HG03521 (cell line): ENCODE measurements at regions not wholly inside any gene's neighbourhood (a gene's known extent, or its start where the extent isn't known, plus 50 kb on each side); places are given as distances from the start of the nearest gene placed in this dataset.
"Not testable (repeated sequence)": the region's sequence is repeated elsewhere in the genome, so short reads cannot be mapped to it uniquely, and the experiment has no call there.

Source experiments
- ATAC-seq: cut with Tn5 transposase; IDR thresholded peaks from one replicate; pipeline ENCODE4 v1.9.1; 2021; ENCODE audit warnings: mild to moderate bottlenecking, moderate library complexity; ENCODE audit not compliant: unreplicated experiment

GRCh38 chr5:123940416-123940815 lies 428.4 kb downstream of the CSNK1G3 start:
- ATAC-seq: no peak

DNA sequence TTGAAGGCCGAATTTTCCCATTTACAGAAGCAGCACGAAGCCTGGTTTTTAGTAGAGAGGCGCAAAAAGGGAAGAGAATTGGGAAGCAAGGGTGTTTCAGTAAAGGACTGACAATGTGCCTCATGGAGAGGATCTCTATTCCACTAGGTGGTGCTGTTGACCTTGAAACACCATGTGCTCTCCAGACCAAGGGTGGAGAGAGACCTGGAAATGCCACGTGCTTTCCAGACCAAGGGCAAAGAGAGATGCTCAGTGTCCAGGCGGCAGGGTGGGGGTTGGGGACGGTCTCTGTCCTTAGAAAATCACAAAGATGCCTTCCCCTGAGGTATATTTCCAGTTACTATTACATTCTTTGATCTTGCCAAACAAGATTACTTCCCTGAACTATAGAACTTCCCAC lies 425.3 kb downstream of the CSNK1G3 start:
- no peak for ATAC-seq

GRCh38 chr5:123936548-123936947 lies 424.6 kb downstream of the CSNK1G3 start:
- ATAC-seq: no peak

DNA sequence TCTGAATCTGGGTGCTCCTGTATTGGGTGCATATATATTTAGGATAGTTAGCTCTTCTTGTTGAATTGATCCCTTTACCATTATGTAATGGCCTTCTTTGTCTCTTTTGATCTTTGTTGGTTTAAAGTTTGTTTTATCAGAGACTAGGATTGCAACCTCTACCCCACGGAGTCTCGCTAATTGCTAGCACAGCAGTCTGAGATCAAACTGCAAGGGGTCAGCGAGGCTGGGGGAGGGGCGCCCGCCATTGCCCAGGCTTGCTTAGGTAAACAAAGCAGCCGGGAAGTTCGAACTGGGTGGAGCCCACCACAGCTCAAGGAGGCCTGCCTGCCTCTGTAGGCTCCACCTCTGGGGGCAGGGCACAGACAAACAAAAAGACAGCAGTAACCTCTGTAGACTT lies 421.8 kb downstream of the CSNK1G3 start:
- not testable (repeated sequence) for ATAC-seq

DNA sequence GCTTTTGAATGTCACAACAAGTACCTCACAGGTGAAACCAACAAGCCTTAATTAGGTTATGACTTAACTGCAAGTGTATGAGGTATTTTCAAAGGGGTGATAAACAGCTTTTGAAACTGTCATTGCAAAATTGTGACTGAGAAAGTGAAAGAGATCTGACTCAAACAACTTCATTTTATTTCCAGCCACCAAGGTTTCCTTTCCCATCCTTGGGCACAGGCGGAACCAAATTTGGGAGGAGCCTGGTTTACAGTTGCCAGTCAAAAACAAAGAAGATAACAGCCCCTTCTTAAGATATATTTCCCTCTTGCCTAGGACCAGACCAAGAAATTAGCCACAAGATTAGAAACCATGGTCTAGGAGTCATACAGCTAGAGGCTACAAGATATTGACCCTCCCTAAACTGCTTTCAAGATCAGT lies 417.1 kb downstream of the CSNK1G3 start:
- no peak for ATAC-seq

DNA sequence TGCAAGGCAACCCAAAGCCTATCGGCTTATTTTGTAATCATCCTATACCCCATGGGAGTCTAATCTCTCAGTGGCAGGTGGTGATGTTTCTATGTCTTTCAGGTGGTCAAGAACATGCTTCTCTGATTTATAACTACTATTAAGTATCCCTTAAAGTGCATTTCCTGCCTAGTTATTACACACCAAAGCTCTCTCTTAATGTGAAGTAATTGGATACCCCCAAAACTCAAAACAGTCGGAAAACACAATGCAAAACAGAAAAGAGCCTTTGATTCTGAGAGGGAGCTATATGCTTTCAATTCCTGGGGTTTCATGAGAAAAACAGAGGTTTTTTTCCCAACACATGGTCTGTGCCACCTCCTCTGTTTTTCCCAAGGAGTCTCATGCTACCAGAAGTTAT lies 416.4 kb downstream of the CSNK1G3 start:
- ATAC-seq: no peak

GRCh38 chr5:123921193-123921592 lies 409.2 kb downstream of the CSNK1G3 start:
- no peak for ATAC-seq

GRCh38 chr5:123916345-123917121 lies 404.6 kb downstream of the CSNK1G3 start:
- no peak for ATAC-seq

DNA sequence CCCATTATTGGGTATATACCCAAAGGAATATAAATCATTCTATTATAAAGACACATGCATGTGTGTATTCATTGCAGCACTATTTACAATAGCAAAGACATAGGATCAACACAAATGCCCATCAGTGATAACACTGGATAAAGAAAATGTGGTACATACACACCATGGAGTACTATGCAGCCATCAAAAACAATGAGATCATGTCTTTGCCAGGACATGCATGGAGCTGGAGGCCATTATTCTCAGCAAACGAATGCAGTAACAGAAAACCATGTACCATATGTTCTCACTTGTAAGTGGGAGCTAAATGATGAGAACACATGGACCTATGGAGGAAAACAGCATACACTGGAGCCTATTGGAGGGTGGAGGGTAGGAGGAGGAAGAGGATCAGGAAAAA lies 402.4 kb downstream of the CSNK1G3 start:
- no peak for ATAC-seq

- no peak for ATAC-seq
Observed at GRCh38 chr5:123907349-123907748, 395.4 kb downstream of the CSNK1G3 start.

GRCh38 chr5:123906698-123907295 lies 394.8 kb downstream of the CSNK1G3 start:
- no peak for ATAC-seq

- ATAC-seq: no peak
Observed at GRCh38 chr5:123885081-123885480, 373.1 kb downstream of the CSNK1G3 start.

GRCh38 chr5:123882965-123883345 lies 371.0 kb downstream of the CSNK1G3 start:
- ATAC-seq: no peak

DNA sequence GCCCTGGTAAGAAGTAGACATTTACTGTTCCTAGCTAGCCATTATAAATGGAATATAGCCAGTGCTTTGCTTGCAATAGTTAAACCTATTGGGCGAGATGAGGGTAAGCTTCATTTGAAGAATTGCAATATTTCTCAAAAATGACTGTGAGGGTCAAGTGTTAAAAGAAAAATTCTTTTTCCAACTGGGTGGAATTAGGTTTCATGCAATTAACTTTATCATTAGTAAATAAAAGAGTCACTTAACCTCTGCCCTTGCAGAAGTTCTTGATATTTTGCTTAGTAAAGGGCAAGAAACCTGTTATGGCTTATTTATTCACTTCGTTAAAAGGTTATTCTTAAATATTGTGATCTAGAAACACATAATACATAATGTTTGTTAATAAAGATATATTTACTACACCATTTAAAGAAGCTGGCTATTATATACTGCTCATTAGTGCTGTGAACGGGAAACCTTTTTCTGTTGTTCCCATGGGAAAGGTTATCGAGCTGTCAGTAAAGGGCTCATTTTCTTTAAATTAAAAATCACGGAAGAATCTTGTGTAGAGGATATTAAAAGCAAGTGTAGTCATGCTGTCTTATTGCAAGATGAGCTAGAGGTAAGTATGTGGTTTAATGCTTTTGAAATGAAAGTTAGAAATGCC lies 370.5 kb downstream of the CSNK1G3 start:
- no peak for ATAC-seq

DNA sequence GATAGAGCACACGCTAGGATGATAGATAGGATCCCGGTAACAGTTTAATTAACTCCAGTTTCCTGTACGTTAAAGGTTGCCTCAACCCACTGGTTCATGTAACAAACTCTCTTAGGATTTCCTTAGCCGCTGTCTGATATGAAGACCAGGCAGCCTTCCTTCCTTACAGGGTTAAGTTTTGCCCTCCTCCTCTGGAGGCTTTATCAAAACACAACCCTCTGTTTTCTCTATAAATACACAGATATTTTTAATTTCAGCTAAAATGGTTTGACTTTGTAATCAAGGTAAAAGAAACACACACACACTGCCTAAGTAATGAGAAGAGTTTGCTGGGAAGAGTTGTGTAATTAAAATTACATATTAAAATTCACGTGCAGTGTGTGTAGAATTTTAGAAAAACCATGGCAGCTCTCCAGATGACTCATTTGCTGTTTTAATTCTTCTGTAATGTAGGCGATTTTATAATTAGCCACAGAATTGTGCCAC lies 369.8 kb downstream of the CSNK1G3 start:
- ATAC-seq: no peak

DNA sequence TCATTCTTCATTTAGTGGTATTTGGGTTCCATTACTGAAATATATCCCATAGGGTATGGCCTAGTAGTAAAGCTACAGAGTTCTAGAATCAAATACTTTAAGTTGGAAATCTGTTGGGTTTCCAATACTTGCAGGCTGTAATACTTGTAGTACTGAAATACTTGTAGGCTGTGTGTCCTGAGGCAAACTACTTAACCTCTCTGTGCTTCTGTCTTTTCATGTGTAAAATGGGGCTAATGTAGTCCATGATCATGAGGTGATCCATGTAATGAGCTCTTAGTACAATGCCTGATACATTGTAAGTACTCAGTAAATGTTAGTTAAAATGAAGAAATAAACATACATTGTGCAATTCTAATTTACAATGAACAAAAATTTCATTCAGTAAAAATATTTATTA lies 368.9 kb downstream of the CSNK1G3 start:
- no peak for ATAC-seq

GRCh38 chr5:123879071-123879470 lies 367.1 kb downstream of the CSNK1G3 start:
- no peak for ATAC-seq

DNA sequence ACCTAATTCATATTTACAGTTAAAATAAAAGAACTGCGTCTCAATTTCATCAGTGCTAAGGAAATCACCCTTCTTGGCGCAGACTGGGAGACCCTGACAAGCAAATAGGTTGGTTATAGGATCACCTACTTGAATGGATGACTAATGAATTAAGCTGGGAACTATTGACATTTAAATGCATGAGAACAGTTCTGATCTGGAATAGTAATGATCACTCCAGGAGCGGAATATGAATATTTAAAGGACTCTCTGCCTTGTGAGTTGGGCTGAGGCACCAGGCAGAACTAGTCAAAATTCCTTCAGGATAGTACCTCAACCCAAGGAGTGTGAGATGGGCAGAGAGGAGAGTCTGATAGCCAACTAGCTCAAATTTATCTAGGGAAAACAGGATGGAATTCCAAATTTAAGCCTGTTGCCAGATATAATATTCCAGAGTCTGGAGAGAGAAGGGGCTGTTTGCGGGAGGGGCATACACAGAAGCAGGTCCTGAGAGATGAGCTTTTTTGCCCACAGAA lies 364.4 kb downstream of the CSNK1G3 start:
- no peak for ATAC-seq

GRCh38 chr5:123875561-123876275 lies 363.7 kb downstream of the CSNK1G3 start:
- no peak for ATAC-seq

GRCh38 chr5:123874600-123875201 lies 362.7 kb downstream of the CSNK1G3 start:
- ATAC-seq: no peak

- ATAC-seq: no peak
Observed at GRCh38 chr5:123873846-123874245, 361.9 kb downstream of the CSNK1G3 start.
